Stimulated activated CD4-positive, alpha-beta T cell treated with anti-CD3 and anti-CD28 coated beads, Interleukin-1b, Interleukin-23, amount 100 ng/mL, for 1 hour (primary cell): ENCODE measurements at regions not wholly inside any gene's neighbourhood (a gene's known extent, or its start where the extent isn't known, plus 50 kb on each side); places are given as distances from the start of the nearest gene placed in this dataset.

Source experiments
- DNase-seq, 2 donors: peaks; one replicate each; pipeline ENCODE4 v3.0.0-alpha.2; 2020; ENCODE audit warnings: low read depth in 2 of 2

- no peak for DNase-seq
These were observed 125.4 kb upstream of the CCDC54 start for GRCh38 chr3:107251819-107252218.

- DNase-seq: no peak
These were observed 120.3 kb upstream of the CCDC54 start for GRCh38 chr3:107256963-107257362.

- no peak for DNase-seq
These were observed 118.9 kb upstream of the CCDC54 start for GRCh38 chr3:107258300-107258699.

GRCh38 chr3:107260207-107260606 is 117.0 kb upstream of the CCDC54 start:
- no peak for DNase-seq

- DNase-seq: no peak
These were observed 113.8 kb upstream of the CCDC54 start for GRCh38 chr3:107263269-107264021.

GRCh38 chr3:107264888-107265287 is 112.4 kb upstream of the CCDC54 start:
- no peak for DNase-seq

- no peak for DNase-seq
These were observed 111.7 kb upstream of the CCDC54 start for GRCh38 chr3:107265526-107265925.

- no peak for DNase-seq
These were observed 108.8 kb upstream of the CCDC54 start for GRCh38 chr3:107268469-107268868.

- DNase-seq: no peak
These were observed 108.1 kb upstream of the CCDC54 start for GRCh38 chr3:107269136-107269535.

- DNase-seq: no peak
These were observed 105.4 kb upstream of the CCDC54 start for GRCh38 chr3:107271787-107272387.

- no peak for DNase-seq
These were observed 104.8 kb upstream of the CCDC54 start for GRCh38 chr3:107272471-107272870.

GRCh38 chr3:107272885-107273284 is 104.4 kb upstream of the CCDC54 start:
- DNase-seq: no peak

GRCh38 chr3:107273771-107274170 is 103.5 kb upstream of the CCDC54 start:
- no peak for DNase-seq

GRCh38 chr3:107275511-107275910 is 101.7 kb upstream of the CCDC54 start:
- no peak for DNase-seq

- no peak for DNase-seq
These were observed 93.3 kb upstream of the CCDC54 start for GRCh38 chr3:107283948-107284347.

GRCh38 chr3:107284612-107285011 is 92.6 kb upstream of the CCDC54 start:
- DNase-seq: no peak

- DNase-seq: no peak
These were observed 92.0 kb upstream of the CCDC54 start for GRCh38 chr3:107285197-107285596.

- DNase-seq: no peak
These were observed 87.9 kb upstream of the CCDC54 start for GRCh38 chr3:107289354-107289753.

- no peak for DNase-seq
These were observed 83.1 kb upstream of the CCDC54 start for GRCh38 chr3:107294117-107294516.

GRCh38 chr3:107297597-107297996 is 79.6 kb upstream of the CCDC54 start:
- DNase-seq: no peak

- no peak for DNase-seq
These were observed 70.0 kb upstream of the CCDC54 start for GRCh38 chr3:107307205-107307604.

GRCh38 chr3:107308716-107309115 is 68.5 kb upstream of the CCDC54 start:
- no peak for DNase-seq

GRCh38 chr3:107309312-107309711 is 67.9 kb upstream of the CCDC54 start:
- DNase-seq: no peak

GRCh38 chr3:107313711-107314110 is 63.5 kb upstream of the CCDC54 start:
- DNase-seq: no peak
